Mesendoderm (in vitro differentiated cells): ENCODE measurements at regions not wholly inside any gene's neighbourhood (a gene's known extent, or its start where the extent isn't known, plus 50 kb on each side); places are given as distances from the start of the nearest gene placed in this dataset.

Experiments used
- DNase-seq: peaks from one replicate; pipeline ENCODE4 v3.0.0; 2013
- H2AK5ac ChIP-seq: 2 replicates; pipeline ENCODE4 v1.6.1; 2013; ENCODE audit warnings: low read length, inconsistent platforms
- H2BK120ac ChIP-seq: 2 replicates; pipeline ENCODE4 v1.6.1; 2013; ENCODE audit warnings: low read depth, mild to moderate bottlenecking, low read length, moderate library complexity, mixed read lengths
- H2BK15ac ChIP-seq: replicated peaks from 2 replicates; pipeline ENCODE4 v1.6.1; 2013; ENCODE audit warnings: low read depth, mild to moderate bottlenecking, moderate library complexity
- H2BK5ac ChIP-seq: 2 replicates; pipeline ENCODE4 v1.6.1; 2013; ENCODE audit warnings: low read length, inconsistent platforms
- H3K18ac ChIP-seq: 2 replicates; pipeline ENCODE4 v1.6.1; 2013; ENCODE audit warnings: mild to moderate bottlenecking, low read length, mixed read lengths
- H3K23ac ChIP-seq: one replicate; pipeline ENCODE4 v1.6.1; 2013; ENCODE audit warnings: low read length
- H3K27ac ChIP-seq: 2 replicates; pipeline ENCODE4 v1.5.1; 2013; ENCODE audit warnings: low read depth, mild to moderate bottlenecking, inconsistent platforms, low read length, moderate library complexity
- H3K27me3 ChIP-seq: 2 replicates; pipeline ENCODE4 v1.6.1; 2013; ENCODE audit warnings: low read length, control low read depth, mild to moderate bottlenecking, inconsistent platforms; ENCODE audit not compliant: insufficient read depth, poor library complexity
- H3K36me3 ChIP-seq: 2 replicates; pipeline ENCODE4 v1.6.1; 2013; ENCODE audit warnings: low read length, inconsistent platforms; ENCODE audit not compliant: control insufficient read depth, insufficient read depth
- H3K4ac ChIP-seq: one replicate; pipeline ENCODE4 v1.6.1; 2013; ENCODE audit warnings: low read depth, mild to moderate bottlenecking, low read length, moderate library complexity
- H3K4me1 ChIP-seq: 2 replicates; pipeline ENCODE4 v1.6.1; 2013; ENCODE audit warnings: low read depth, low read length, inconsistent platforms; ENCODE audit not compliant: control insufficient read depth
- H3K4me2 ChIP-seq: 2 replicates; pipeline ENCODE4 v1.6.1; 2013; ENCODE audit warnings: low read length
- H3K4me3 ChIP-seq: 2 replicates; pipeline ENCODE4 v1.5.1; 2013; ENCODE audit warnings: mild to moderate bottlenecking, low read length
- H3K56ac ChIP-seq: one replicate; pipeline ENCODE4 v1.6.1; 2013; ENCODE audit warnings: low read length
- H3K79me1 ChIP-seq: 2 replicates; pipeline ENCODE4 v1.6.1; 2013; ENCODE audit warnings: low read length, inconsistent platforms
- H3K79me2 ChIP-seq: 2 replicates; pipeline ENCODE4 v1.6.1; 2013; ENCODE audit warnings: mild to moderate bottlenecking, low read length; ENCODE audit not compliant: control insufficient read depth, insufficient read depth
- H3K9ac ChIP-seq: 2 replicates; pipeline ENCODE4 v1.6.1; 2013; ENCODE audit warnings: low read length, inconsistent platforms
- H4K5ac ChIP-seq: one replicate; pipeline ENCODE4 v1.6.1; 2013; ENCODE audit warnings: low read length
- H4K8ac ChIP-seq: one replicate; pipeline ENCODE4 v1.6.1; 2013; ENCODE audit warnings: low read depth, mild to moderate bottlenecking, control low read depth, low read length, moderate library complexity
- WGBS: extraction: QIAGEN DNeasy Blood & Tissue Kit; methylation state at CpG from one replicate; pipeline ENCODE4 v1.1.7; 2013; ENCODE audit warnings: low lambda C conversion rate, missing lambda C conversion rate; ENCODE audit not compliant: insufficient coverage; ENCODE audit errors: extremely low coverage; 5-methylcytosine and 5-hydroxymethylcytosine counted together

GRCh38 chr3:34929036-34929435 is 710.3 kb upstream of the ARPP21 start:
- no peak overlapping the region for H2BK120ac ChIP-seq
- H3K18ac ChIP-seq, result no peak overlapping the region
- DNase-seq, result no peak
- H4K5ac ChIP-seq, result no peak overlapping the region
- no peak overlapping the region for H3K4me2 ChIP-seq
- H3K27me3 ChIP-seq, result no peaks in the 10 kb centered on the region
- H3K27ac ChIP-seq, result no peak overlapping the region
- H3K79me1 ChIP-seq, result no peaks in the 10 kb centered on the region
- no peak overlapping the region for H3K56ac ChIP-seq
- H4K8ac ChIP-seq, result no peak overlapping the region
- no peaks in the 10 kb centered on the region for H3K4me1 ChIP-seq
- H3K23ac ChIP-seq, result no peak overlapping the region
- H3K4ac ChIP-seq, result no peak overlapping the region
- H2BK5ac ChIP-seq, result no peak overlapping the region
- H3K36me3 ChIP-seq, result no peaks in the 10 kb centered on the region
- H3K79me2 ChIP-seq, result no peaks in the 10 kb centered on the region
- no peak overlapping the region for H2AK5ac ChIP-seq
- H3K9ac ChIP-seq, result no peak overlapping the region
- no peak overlapping the region for H2BK15ac ChIP-seq
- no peak overlapping the region for H3K4me3 ChIP-seq

DNA sequence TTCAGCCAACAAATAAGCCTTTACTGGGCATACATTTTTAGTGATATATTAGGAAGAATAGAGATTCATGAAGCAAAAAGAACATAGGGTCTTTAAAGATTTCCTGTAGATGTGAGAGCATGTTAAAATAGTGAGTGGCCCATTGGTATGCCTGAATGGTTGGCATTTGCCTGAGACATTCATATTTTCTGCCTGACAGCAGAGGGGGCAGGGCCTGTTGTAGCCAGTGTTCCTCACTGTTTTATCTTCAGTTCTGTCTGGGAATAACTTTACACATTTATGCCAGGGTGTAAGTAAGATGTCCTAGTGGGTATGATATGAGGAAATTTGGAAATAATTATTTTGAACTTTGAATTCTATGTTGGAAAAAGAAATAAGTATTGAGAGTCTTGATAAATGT is 704.7 kb upstream of the ARPP21 start:
- no peak overlapping the region for H2BK5ac ChIP-seq
- H3K9ac ChIP-seq, result no peak overlapping the region
- no peak overlapping the region for H2BK120ac ChIP-seq
- no peak overlapping the region for H3K23ac ChIP-seq
- H3K4me2 ChIP-seq, result no peak overlapping the region
- H2AK5ac ChIP-seq, result no peak overlapping the region
- no peaks in the 10 kb centered on the region for H3K36me3 ChIP-seq
- no peak overlapping the region for H2BK15ac ChIP-seq
- no peak for DNase-seq
- no peak overlapping the region for H3K4ac ChIP-seq
- H3K79me1 ChIP-seq, result no peaks in the 10 kb centered on the region
- no peak overlapping the region for H3K4me3 ChIP-seq
- H3K4me1 ChIP-seq, result no peaks in the 10 kb centered on the region
- no peak overlapping the region for H3K27ac ChIP-seq
- no peak overlapping the region for H4K5ac ChIP-seq
- H3K27me3 ChIP-seq, result no peaks in the 10 kb centered on the region
- H4K8ac ChIP-seq, result no peak overlapping the region
- H3K18ac ChIP-seq, result no peak overlapping the region
- H3K79me2 ChIP-seq, result no peaks in the 10 kb centered on the region
- H3K56ac ChIP-seq, result no peak overlapping the region

- H3K9ac ChIP-seq, result no peak overlapping the region
- WGBS, result no CpG with 5 or more reads among the region's 1 CpG
- H3K56ac ChIP-seq, result no peak overlapping the region
- no peak overlapping the region for H3K4me3 ChIP-seq
- no peaks in the 10 kb centered on the region for H3K79me2 ChIP-seq
- no peak overlapping the region for H3K23ac ChIP-seq
- H4K8ac ChIP-seq, result no peak overlapping the region
- H3K18ac ChIP-seq, result no peak overlapping the region
- no peak for DNase-seq
- no peak overlapping the region for H3K27ac ChIP-seq
- H2BK15ac ChIP-seq, result no peak overlapping the region
- no peaks in the 10 kb centered on the region for H3K27me3 ChIP-seq
- no peak overlapping the region for H2BK5ac ChIP-seq
- no peaks in the 10 kb centered on the region for H3K36me3 ChIP-seq
- no peak overlapping the region for H3K4ac ChIP-seq
- no peaks in the 10 kb centered on the region for H3K79me1 ChIP-seq
- H3K4me1 ChIP-seq, result no peaks in the 10 kb centered on the region
- H2BK120ac ChIP-seq, result no peak overlapping the region
- no peak overlapping the region for H3K4me2 ChIP-seq
- no peak overlapping the region for H4K5ac ChIP-seq
- no peak overlapping the region for H2AK5ac ChIP-seq
Measured at GRCh38 chr3:34938784-34939183, 700.5 kb upstream of the ARPP21 start.

DNA sequence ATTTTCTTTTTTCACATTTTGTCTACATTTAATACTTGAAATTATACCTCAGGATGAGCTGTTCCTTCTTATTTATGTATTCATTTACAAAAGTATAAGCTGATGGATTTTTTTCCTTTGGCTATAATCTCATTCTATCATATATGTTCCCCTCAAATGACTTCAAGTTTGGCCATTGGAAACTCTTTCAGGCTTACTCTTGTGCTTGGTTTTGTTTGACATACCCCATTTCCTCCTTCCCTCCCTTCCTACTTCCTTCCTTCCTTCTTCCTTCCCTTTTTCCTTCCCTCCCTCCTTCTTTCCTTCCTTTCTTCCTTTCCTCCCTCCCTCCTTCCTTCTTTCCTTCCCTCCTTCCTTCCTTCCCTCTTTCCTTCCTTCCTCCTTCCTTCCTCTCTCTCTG is 697.1 kb upstream of the ARPP21 start:
- Histone ChIP-seq H3K4me3 (no peak overlapping the region), H3K56ac (no peak overlapping the region), H2BK15ac (no peak overlapping the region), H2BK5ac (no peak overlapping the region), H2AK5ac (no peak overlapping the region), H3K4me1 (no peaks in the 10 kb centered on the region), H3K36me3 (no peaks in the 10 kb centered on the region), H3K23ac (no peak overlapping the region), H3K4me2 (no peak overlapping the region), H3K27me3 (no peaks in the 10 kb centered on the region), H3K4ac (no peak overlapping the region), H2BK120ac (no peak overlapping the region), H3K18ac (no peak overlapping the region), H3K27ac (no peak overlapping the region), H4K5ac (no peak overlapping the region), H4K8ac (no peak overlapping the region), H3K9ac (no peak overlapping the region), H3K79me2 (no peaks in the 10 kb centered on the region), H3K79me1 (no peaks in the 10 kb centered on the region)
- no peak for DNase-seq

DNA sequence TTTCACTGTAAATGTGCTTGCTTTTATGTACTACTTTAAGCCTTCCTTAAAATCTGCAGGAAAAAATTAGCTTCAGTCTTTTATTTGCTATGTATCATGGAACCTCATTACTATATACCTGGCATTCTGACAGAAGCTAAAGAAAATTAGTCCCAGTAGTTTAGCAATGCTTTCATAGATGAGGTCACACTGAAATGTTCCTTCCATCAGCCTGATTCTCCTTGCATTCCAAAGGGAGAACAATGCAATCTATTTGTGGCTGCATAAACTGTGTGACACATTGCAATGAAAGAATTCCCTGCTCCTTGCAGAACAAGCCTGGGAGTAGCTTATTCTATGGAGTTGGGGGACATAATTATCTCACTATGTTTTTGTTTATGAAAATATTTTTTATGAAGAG is 691.5 kb upstream of the ARPP21 start:
- Histone ChIP-seq H3K4me3 (no peak overlapping the region), H3K4me2 (no peak overlapping the region), H3K56ac (no peak overlapping the region), H3K4me1 (peaks cover 1% of the 10 kb centered on the region), H3K9ac (no peak overlapping the region), H3K27ac (no peak overlapping the region), H3K23ac (no peak overlapping the region), H3K36me3 (no peaks in the 10 kb centered on the region), H3K18ac (no peak overlapping the region), H2BK5ac (no peak overlapping the region), H4K5ac (no peak overlapping the region), H2BK15ac (no peak overlapping the region), H3K79me1 (no peaks in the 10 kb centered on the region), H2BK120ac (no peak overlapping the region), H4K8ac (no peak overlapping the region), H3K27me3 (no peaks in the 10 kb centered on the region), H3K79me2 (no peaks in the 10 kb centered on the region), H3K4ac (no peak overlapping the region), H2AK5ac (no peak overlapping the region)
- DNase-seq, result peak; percentile 88

DNA sequence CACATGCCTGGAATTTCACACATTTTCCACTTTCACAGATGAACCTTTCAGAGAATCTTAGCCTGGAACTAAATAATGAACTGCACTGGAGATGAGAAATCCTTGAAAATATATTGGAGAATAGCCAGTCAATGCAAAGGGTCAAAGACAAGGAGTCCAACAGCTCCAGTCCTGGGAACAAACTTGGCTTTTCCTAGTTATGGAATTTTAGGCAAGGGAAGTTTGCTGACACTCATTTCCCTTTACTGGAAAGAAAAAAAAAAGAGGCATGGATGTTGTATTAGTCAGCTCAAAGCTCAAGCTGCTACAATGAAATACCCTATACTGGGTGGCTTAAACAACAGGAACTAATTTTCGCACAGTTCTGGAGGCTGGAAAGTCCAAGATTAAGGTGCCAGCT is 690.8 kb upstream of the ARPP21 start:
- Histone ChIP-seq H3K79me2 (no peaks in the 10 kb centered on the region), H2AK5ac (no peak overlapping the region), H3K27ac (no peak overlapping the region), H2BK15ac (no peak overlapping the region), H3K56ac (no peak overlapping the region), H3K23ac (no peak overlapping the region), H3K36me3 (no peaks in the 10 kb centered on the region), H2BK120ac (no peak overlapping the region), H3K4ac (no peak overlapping the region), H3K18ac (peak overlapping the region; percentile 39), H4K5ac (no peak overlapping the region), H4K8ac (no peak overlapping the region), H3K4me2 (no peak overlapping the region), H3K27me3 (no peaks in the 10 kb centered on the region), H3K4me3 (no peak overlapping the region), H3K4me1 (peaks cover 1% of the 10 kb centered on the region), H3K79me1 (no peaks in the 10 kb centered on the region), H3K9ac (no peak overlapping the region), H2BK5ac (no peak overlapping the region)
- no CpG with 5 or more reads among the region's 1 CpG for WGBS
- DNase-seq, result peak; percentile 39
